Activated CD8-positive, alpha-beta memory T cell treated with anti-CD3 and anti-CD28 coated beads for 1 hour (primary cell): ENCODE measurements at regions not wholly inside any gene's neighbourhood (a gene's known extent, or its start where the extent isn't known, plus 50 kb on each side); places are given as distances from the start of the nearest gene placed in this dataset.

Experiments used
- DNase-seq, 2 donors: peaks; one replicate each; pipeline ENCODE4 v3.0.0-alpha.2; 2020; ENCODE audit warnings: low read depth in 1 of 2; ENCODE audit errors: extremely low read depth in 1 of 2

- DNase-seq, result no peak
These were observed 852.3 kb downstream of the QKI start for GRCh38 chr6:164266851-164267250.

DNA sequence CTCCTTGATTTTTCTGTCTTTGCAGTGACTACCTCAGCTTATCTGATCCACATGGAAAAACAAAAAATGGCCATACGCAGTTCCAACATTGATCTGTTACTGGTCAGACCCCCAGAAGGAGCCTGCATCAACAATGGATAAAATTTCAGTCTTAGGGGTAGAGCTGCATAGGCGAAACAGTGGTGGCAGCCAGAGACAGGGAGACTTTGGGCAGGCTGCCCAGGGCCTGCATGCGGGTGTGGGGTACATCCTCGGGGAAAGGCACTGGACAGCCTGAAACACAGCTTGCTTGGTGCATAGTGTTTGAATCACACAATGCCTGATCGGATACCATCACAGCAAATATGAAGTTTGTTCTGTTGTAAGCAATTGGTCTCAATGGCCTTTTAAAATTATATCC is 847.8 kb downstream of the QKI start:
- no peak for DNase-seq

- no peak for DNase-seq
These were observed 843.9 kb downstream of the QKI start for GRCh38 chr6:164258421-164258820.

DNA sequence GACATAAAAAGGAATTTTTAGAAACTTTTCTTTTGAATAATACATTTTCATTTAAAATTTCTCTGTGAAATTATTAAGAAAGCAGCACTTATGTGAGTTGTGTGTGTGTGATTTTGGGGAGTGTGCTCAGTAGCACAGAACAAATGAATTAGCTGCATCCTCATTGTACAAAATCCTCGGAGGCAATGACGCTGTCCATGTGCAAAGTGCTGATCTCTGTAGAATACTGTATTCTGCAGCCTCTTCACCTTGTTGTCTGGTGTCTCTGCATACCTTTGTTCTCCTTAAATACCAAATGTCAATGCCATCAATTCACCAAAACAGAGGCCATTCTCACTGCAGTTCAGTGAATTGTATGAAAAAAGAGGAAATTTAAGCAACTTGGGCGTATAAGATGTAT is 838.4 kb downstream of the QKI start:
- DNase-seq, result no peak

DNA sequence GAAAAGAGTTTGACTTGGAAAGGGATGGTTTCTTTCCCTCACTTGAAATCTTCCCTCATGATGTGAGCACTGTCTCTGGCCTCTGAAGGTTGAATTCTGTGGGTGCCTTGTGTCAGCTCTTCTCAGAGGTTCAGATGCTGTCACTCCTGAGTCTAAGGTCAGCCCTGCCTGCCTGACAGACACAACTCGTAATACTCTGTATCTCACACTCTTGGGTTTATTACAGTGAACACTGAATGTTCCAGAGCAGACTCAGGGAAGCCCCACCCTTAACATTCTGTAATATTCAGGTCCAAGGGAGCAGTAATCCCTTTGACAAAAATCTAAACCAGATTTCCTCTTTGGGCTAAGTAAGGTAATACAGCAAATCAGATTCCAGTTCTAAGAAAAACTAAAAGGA is 837.8 kb downstream of the QKI start:
- DNase-seq, result no peak

DNA sequence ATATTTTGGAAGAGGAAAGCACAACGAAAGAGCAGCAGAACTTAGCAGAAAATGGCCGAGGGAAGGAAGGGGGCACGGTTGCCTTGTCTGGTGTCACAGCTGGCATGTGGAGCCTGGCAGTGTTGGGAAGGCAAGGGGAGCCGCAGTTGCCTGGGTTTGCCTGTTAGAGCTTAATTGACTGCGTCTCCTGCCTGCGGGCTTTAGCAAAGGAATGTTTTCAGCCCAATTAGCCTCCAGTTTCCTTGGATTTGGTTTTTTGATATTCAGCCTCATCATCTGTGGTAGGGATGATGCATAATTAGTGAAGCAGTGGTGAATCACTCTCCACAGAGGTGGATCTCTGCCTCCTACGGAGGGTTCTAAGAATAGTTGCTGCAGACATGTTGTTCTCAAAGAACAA is 832.6 kb downstream of the QKI start:
- no peak for DNase-seq

GRCh38 chr6:164246082-164246481 is 831.6 kb downstream of the QKI start:
- DNase-seq, result no peak

DNA sequence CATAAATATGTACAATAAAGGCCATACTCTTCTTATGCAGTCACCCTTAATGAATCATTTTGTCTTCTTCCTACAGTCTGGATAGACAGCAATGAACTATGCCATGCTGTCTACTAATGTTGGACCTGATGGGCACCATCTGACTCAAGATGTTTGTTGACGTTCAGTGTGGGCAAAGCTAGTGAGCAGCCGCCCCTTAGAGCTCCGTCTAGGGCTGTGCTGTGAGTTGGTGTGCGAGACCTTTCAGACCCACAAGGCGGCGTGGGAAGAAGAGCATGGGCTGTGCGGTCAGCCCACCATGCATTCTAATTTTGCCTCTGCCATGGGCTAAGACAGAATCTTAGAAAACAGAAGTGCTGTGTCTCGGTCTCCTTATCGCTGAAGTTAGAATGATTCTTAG is 829.4 kb downstream of the QKI start:
- no peak for DNase-seq

DNA sequence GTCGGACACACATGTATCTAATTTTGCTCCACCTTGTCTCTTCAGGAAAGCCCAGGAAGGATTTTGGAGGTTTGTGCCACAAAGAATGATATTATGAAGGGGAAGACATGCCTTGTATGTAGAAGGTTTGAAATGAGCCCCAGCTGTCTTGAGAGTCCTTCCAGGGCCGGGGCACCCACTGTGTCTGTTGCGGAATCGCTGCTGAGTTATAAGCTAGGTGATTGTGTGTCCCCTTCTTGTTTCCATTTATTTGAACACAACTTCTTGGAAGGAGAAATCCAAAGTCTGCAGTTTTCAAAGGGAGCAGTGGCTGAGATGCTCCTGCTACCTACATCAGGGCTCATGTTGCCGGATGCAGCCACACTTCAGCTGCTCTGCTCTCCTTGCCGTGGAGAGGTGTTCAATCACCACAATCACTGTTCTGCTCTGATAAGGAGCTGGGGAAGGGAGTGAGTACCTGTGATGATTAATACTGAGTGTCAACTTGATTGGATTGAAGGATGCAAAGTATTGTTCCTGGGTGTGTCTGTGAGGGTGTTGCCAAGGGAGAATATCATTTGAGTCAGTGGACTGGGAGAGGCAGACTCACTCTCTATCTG is 828.6 kb downstream of the QKI start:
- DNase-seq, result no peak

DNA sequence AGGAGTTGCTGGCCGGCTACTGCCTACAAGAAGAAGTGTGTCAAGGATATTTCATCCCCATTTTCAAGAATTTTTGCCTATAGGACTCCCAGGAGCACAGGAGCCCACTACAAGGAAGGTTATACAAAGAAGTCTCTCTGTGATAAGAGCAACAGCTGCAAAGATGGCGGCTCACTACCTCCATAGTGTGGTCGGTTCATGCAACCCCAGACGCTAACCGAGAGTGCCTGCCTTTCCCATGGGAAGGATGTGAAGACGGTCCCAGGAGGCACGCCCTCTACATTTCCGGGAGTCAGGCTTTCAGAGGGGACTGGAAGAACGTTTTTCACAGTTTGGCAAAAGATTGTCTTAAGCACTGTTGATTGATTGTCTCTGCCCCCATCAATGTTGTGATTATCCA is 816.3 kb downstream of the QKI start:
- DNase-seq, result no peak

DNA sequence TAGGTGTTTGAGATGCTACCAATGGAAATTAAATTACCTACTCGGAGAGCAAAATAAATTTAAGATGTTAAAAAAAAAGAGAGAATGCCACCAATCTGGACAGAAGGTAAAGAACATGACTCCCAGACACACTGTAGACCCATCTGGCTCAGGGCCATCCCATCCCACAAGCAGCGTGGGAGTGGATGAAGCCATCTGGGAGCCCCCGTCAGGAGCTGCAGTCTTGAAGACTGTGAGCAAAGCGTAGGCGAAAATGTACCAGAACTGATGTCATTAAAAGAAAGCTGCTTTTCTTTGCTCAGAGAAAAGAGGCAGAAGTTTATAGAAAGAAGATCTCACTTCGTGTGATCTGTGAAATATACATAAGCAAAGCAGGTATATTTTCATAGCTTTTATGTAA is 815.7 kb downstream of the QKI start:
- no peak for DNase-seq

- no peak for DNase-seq
These were observed 815.2 kb downstream of the QKI start for GRCh38 chr6:164229716-164230115.

GRCh38 chr6:164227952-164228522 is 813.5 kb downstream of the QKI start:
- DNase-seq, result no peak

GRCh38 chr6:164216839-164217238 is 802.3 kb downstream of the QKI start:
- DNase-seq, result no peak

- DNase-seq, result no peak
These were observed 801.9 kb downstream of the QKI start for GRCh38 chr6:164216368-164216767.

GRCh38 chr6:164214066-164214465 is 799.5 kb downstream of the QKI start:
- DNase-seq, result no peak

GRCh38 chr6:164211254-164211653 is 796.7 kb downstream of the QKI start:
- DNase-seq, result no peak

DNA sequence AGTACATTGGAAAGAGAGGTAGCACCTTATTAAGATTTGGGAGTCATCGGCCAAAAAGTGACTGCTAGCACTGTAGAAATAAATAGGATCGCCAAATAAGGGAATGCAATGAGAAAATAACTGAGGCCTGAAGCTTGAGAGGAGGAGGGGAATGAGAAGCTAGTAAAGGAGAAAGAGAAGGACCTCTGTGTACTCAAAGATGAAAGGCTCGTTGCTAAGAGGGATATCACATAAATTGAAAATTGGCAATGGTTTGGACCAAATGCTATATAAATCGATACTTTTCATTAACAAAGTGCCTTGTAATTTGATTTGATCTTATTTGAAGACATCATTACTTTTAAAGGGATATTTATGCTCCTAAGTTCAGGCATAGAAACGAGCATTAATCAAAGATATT is 796.3 kb downstream of the QKI start:
- no peak for DNase-seq

DNA sequence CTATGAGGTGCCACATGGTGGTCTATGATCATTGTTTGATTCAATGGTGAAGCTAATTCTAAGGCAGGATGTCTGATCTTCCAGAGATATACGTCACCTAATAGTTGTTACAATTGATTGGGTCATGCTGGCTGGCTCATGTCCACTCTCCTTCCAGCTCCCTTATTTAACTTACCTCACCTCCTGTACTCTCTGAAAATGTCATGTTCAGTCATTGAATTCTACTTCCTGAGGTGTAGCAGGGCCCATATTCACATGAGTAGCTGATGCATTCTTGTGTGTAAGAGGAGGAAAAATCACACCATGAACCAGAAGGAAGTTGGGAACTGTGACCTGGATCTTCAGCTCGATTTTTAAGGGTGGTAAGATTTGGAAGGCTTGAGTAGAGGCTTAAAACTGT is 795.8 kb downstream of the QKI start:
- DNase-seq, result no peak

- no peak for DNase-seq
These were observed 793.9 kb downstream of the QKI start for GRCh38 chr6:164208371-164208770.

DNA sequence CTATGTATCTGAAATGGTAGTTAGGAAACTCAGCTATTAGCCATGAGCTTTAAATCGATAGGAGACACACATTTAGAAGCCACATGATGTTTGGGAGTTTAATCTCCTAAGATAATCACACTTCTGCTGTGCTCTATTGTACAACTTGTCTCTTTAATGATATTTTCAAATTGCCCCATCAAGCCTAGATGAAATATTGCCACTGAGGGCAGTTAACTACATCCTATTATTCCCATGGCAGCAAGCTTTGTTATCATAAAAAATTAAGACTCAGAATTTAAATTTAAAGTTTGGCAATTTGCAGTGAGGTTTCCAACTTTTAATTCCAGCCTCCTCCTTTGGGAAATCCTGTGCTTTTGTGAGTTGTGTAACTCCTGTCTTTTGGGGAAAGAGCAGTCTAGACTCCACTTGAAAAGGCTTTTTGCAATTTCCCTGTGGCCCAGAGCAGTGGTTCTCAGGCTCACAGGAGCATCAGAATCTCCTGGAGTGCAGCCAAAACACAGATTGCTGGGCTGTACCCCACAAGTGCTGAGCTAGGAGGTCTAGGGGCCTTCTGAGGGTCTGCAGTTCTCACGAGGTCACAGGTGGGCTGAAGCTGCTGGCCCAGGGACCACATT is 792.4 kb downstream of the QKI start:
- DNase-seq, result no peak

DNA sequence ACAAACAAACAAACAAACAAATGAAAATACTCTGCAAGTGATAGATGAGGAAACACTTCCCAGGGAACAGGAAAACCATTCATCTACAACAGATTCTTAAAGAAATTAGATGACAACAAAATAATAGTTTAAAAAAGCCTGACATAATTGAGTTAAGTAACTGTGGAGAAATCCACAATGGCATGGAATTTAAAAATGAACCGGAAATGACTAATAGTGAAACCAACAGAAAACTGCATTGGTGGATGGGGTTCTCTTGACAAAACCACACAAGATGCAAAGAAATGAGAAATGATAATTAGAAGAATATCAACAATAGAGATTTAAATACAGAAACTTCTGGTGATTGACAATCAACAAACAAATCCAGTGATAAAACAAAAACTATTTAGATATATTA is 785.6 kb downstream of the QKI start:
- no peak for DNase-seq

- DNase-seq, result no peak
These were observed 781.4 kb downstream of the QKI start for GRCh38 chr6:164195942-164196281.
